HG03103 (cell line): ENCODE measurements at regions not wholly inside any gene's neighbourhood (a gene's known extent, or its start where the extent isn't known, plus 50 kb on each side); places are given as distances from the start of the nearest gene placed in this dataset.

Experiments
- ATAC-seq: cut with Tn5 transposase; IDR thresholded peaks from one replicate; pipeline ENCODE4 v1.9.1; 2021; ENCODE audit warnings: low read depth; ENCODE audit not compliant: unreplicated experiment

GRCh38 chr5:133905424-133905823 lies 63.0 kb downstream of the C5orf15 start:
- ATAC-seq, result no peak

GRCh38 chr5:133904641-133905040 lies 63.8 kb downstream of the C5orf15 start:
- no peak for ATAC-seq

GRCh38 chr5:133902511-133903118 lies 65.8 kb downstream of the C5orf15 start:
- no peak for ATAC-seq

- no peak for ATAC-seq
Observed at GRCh38 chr5:133900534-133901270, 67.7 kb downstream of the C5orf15 start.

- ATAC-seq, result no peak
Observed at GRCh38 chr5:133899506-133899905, 68.9 kb downstream of the C5orf15 start.

- ATAC-seq, result no peak
Observed at GRCh38 chr5:133898440-133898839, 70.0 kb downstream of the C5orf15 start.

- ATAC-seq, result no peak
Observed at GRCh38 chr5:133897431-133897830, 71.0 kb downstream of the C5orf15 start.

GRCh38 chr5:133896873-133897272 lies 71.6 kb downstream of the C5orf15 start:
- no peak for ATAC-seq

GRCh38 chr5:133895979-133896845 lies 72.2 kb downstream of the C5orf15 start:
- no peak for ATAC-seq

- ATAC-seq, result no peak
Observed at GRCh38 chr5:133894143-133894542, 74.3 kb downstream of the C5orf15 start.

GRCh38 chr5:133892774-133893173 lies 75.7 kb downstream of the C5orf15 start:
- ATAC-seq, result no peak

GRCh38 chr5:133892306-133892705 lies 76.1 kb downstream of the C5orf15 start:
- ATAC-seq, result no peak

- ATAC-seq, result no peak
Observed at GRCh38 chr5:133891390-133891789, 77.0 kb downstream of the C5orf15 start.

GRCh38 chr5:133890776-133891280 lies 77.6 kb downstream of the C5orf15 start:
- no peak for ATAC-seq

- ATAC-seq, result no peak
Observed at GRCh38 chr5:133890314-133890713, 78.1 kb downstream of the C5orf15 start.

GRCh38 chr5:133889271-133889905 lies 79.0 kb downstream of the C5orf15 start:
- ATAC-seq, result no peak

- no peak for ATAC-seq
Observed at GRCh38 chr5:133888625-133888991, 79.8 kb downstream of the C5orf15 start.

GRCh38 chr5:133885566-133885965 lies 82.9 kb downstream of the C5orf15 start:
- ATAC-seq, result no peak

GRCh38 chr5:133884569-133885311 lies 83.7 kb downstream of the C5orf15 start:
- ATAC-seq, result no peak

- no peak for ATAC-seq
Observed at GRCh38 chr5:133883916-133884315, 84.5 kb downstream of the C5orf15 start.
